Esophagus squamous epithelium (tissue), 4 donors: ENCODE measurements at regions not wholly inside any gene's neighbourhood (a gene's known extent, or its start where the extent isn't known, plus 50 kb on each side); places are given as distances from the start of the nearest gene placed in this dataset.

ENCODE experiments used
- CTCF ChIP-seq, 6 experiments: fragments of 450-650 bp in 4 of 6; fragments of 200-600 bp in 2 of 6; sonication (generic) in 2 of 6; IDR thresholded peaks; one replicate each; pipeline ENCODE4 v1.5.1; 2016 to 2019; ENCODE audit warnings: antibody characterized with exemption in 6 of 6, mild to moderate bottlenecking in 4 of 6, moderate library complexity in 4 of 6
- POLR2A ChIP-seq, 4 donors: fragments of 450-650 bp; IDR thresholded peaks; one replicate each; pipeline ENCODE4 v1.6.1; 2017; ENCODE audit warnings: antibody characterized with exemption in 4 of 4, mild to moderate bottlenecking in 4 of 4, moderate library complexity in 3 of 4

GRCh38 chrX:97673135-97673534, 789.4 kb downstream of the RPA4 start:
- TF ChIP-seq CTCF (IDR thresholded peaks at IDR 0.05) (no peak), POLR2A (IDR thresholded peaks at IDR 0.05) (no peak)
